ENCODE measurements at regions not wholly inside any gene's neighbourhood (a gene's known extent, or its start where the extent isn't known, plus 50 kb on each side); places are given as distances from the start of the nearest gene placed in this dataset.

GRCh38 chr9:109880276-109881169 is 100.5 kb downstream of the PALM2AKAP2 start:
- Mint-ChIP-seq H3K27me3 (ENCODE audit: insufficient read depth) (no peaks in the 10 kb centered on the region; the same call in 1 of the 2 replicates), H3K4me3 (no peak overlapping the region), H3K36me3 (ENCODE audit: low read depth) (peaks cover 7% of the 10 kb centered on the region), H3K27ac (no peak overlapping the region), H3K9me3 (no peaks in the 10 kb centered on the region), H3K4me1 (ENCODE audit: low read depth) (no peaks in the 10 kb centered on the region)
- peak; percentile 38 for DNase-seq
- peak; percentile 88 for TF ChIP-seq CTCF (IDR thresholded peaks at IDR 0.05)

GRCh38 chr9:109883623-109884022 is 103.6 kb downstream of the PALM2AKAP2 start:
- Mint-ChIP-seq H3K27me3 (ENCODE audit: insufficient read depth) (no peaks in the 10 kb centered on the region; the same call in 1 of the 2 replicates), H3K9me3 (no peaks in the 10 kb centered on the region), H3K4me1 (ENCODE audit: low read depth) (peaks cover 27% of the 10 kb centered on the region), H3K27ac (no peak overlapping the region), H3K36me3 (ENCODE audit: low read depth) (peaks cover 7% of the 10 kb centered on the region), H3K4me3 (no peak overlapping the region)
- TF ChIP-seq CTCF (IDR thresholded peaks at IDR 0.05), result no peak
- DNase-seq, result no peak

- Mint-ChIP-seq H3K27ac (peak overlapping the region; percentile 73), H3K9me3 (no peaks in the 10 kb centered on the region), H3K27me3 (ENCODE audit: insufficient read depth) (no peaks in the 10 kb centered on the region; the same call in 1 of the 2 replicates), H3K4me1 (ENCODE audit: low read depth) (peaks cover 32% of the 10 kb centered on the region), H3K4me3 (no peak overlapping the region), H3K36me3 (ENCODE audit: low read depth) (peaks cover 13% of the 10 kb centered on the region)
- DNase-seq, result no peak
- no peak for TF ChIP-seq CTCF (IDR thresholded peaks at IDR 0.05)
Observed at GRCh38 chr9:109886041-109886440, 106.0 kb downstream of the PALM2AKAP2 start.

- DNase-seq, result no peak
- H3K4me1 Mint-ChIP-seq (ENCODE audit: low read depth), result peaks cover 32% of the 10 kb centered on the region
- no peaks in the 10 kb centered on the region; the same call in 1 of the 2 replicates for H3K27me3 Mint-ChIP-seq (ENCODE audit: insufficient read depth)
- no peak for TF ChIP-seq CTCF (IDR thresholded peaks at IDR 0.05)
- peak overlapping the region; percentile 31; the same call in 1 of the 2 replicates for H3K4me3 Mint-ChIP-seq
- no peaks in the 10 kb centered on the region for H3K9me3 Mint-ChIP-seq
- H3K27ac Mint-ChIP-seq, result peak overlapping the region; percentile 73
- H3K36me3 Mint-ChIP-seq (ENCODE audit: low read depth), result peaks cover 13% of the 10 kb centered on the region
Observed at GRCh38 chr9:109886617-109887016, 106.6 kb downstream of the PALM2AKAP2 start.

- no peaks in the 10 kb centered on the region; the same call in 1 of the 2 replicates for H3K27me3 Mint-ChIP-seq (ENCODE audit: insufficient read depth)
- H3K4me1 Mint-ChIP-seq (ENCODE audit: low read depth), result peaks cover 32% of the 10 kb centered on the region
- peaks cover 13% of the 10 kb centered on the region for H3K36me3 Mint-ChIP-seq (ENCODE audit: low read depth)
- peak overlapping the region; percentile 31; the same call in 1 of the 2 replicates for H3K4me3 Mint-ChIP-seq
- DNase-seq, result peak; percentile 69
- H3K27ac Mint-ChIP-seq, result peak overlapping the region; percentile 73
- TF ChIP-seq CTCF (IDR thresholded peaks at IDR 0.05), result no peak
- H3K9me3 Mint-ChIP-seq, result no peaks in the 10 kb centered on the region
Observed at GRCh38 chr9:109887079-109887478, 107.1 kb downstream of the PALM2AKAP2 start.

Measured in HFFc6 (cell line).